GM10266 (cell line): ENCODE measurements at regions not wholly inside any gene's neighbourhood (a gene's known extent, or its start where the extent isn't known, plus 50 kb on each side); places are given as distances from the start of the nearest gene placed in this dataset.

Source experiments
- DNase-seq: peaks from one replicate; pipeline ENCODE4 v3.0.0; 2012; ENCODE audit errors: extremely low spot score
- CTCF ChIP-seq: IDR thresholded peaks from 2 replicates; pipeline ENCODE4 v1.5.1; 2012; ENCODE audit warnings: mild to moderate bottlenecking, low read depth; ENCODE audit not compliant: control insufficient read depth, insufficient read depth; ENCODE audit errors: missing control alignments

DNA sequence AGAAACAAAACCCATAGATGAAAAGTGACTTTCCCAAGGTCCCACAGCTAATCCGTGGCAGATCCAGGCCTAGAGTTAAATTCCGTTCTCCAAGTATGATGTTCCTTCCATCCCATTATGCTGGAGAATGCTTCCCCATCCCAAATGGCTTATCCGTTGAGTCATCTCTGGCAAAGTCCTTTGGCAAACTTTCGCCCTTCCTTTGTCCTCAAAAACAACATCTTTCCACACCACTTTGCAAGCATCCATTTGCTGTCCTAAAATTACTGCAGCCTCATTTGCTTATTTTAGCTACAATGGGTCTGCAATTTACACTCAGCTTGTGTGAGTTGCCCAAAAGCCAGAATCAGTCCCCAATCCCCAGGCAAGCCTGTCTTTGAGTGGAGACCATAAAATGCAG lies 304.0 kb upstream of the TLE3 start:
- no peak for DNase-seq
- no peak for TF ChIP-seq CTCF

DNA sequence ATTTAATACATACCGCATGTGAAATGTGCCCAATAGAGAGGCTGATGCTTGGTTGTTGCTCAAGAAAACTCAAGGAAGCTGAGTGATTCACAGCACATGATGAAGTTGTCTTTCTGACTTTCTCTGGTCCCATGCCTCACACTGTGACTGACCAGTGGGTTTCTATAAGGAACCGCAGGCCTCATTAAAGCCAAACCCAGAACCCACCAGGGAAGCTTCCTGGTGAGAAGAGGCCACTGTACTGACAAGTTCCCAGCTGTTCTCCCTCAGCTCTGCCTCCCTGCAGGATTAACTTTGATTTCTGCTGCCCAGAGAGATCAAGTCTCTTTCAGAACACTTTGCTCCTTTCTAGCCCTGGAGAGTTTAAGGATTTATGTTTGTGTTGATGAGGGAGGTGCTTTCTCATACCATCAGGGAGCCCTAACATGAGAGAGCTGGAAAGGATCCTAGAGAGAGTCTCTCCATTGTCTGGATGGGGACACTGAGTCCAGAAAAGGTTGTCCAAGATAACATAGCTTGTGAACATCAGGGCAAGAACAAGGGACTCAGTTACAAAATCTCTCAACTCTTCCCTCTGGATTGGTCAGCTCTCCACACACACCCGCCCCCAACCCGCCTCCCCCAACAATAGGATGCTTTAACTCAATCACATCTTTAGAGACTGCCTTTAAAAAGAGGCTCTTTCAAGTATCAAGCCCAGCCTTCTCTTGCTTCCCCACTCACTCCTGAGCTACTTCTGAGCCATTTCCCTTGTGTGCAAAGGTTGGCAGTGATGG lies 303.2 kb upstream of the TLE3 start:
- TF ChIP-seq CTCF, result no peak
- no peak for DNase-seq

- no peak for DNase-seq
- TF ChIP-seq CTCF, result no peak
Measured at GRCh38 chr15:70399204-70399603, 301.5 kb upstream of the TLE3 start.

- DNase-seq, result no peak
- no peak for TF ChIP-seq CTCF
Measured at GRCh38 chr15:70398694-70399093, 301.0 kb upstream of the TLE3 start.

DNA sequence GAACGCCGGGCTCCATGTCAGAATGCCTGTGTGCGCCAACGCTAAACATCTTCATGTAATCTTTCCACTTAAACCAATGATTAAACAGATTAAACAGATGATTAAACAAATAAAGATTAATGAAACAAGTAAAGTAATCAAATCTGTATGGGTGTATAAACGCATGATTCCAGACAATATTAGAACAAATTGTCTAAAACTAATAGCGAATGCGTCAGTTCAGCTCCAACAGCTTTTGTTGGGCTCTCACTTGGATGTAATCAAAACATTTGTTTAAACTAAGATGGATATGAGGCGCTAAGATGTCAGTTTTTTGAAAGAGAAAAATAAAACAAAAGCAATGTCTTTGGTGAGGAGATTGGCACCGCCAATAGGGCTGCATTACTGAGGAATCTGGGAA lies 299.1 kb upstream of the TLE3 start:
- no peak for DNase-seq
- no peak for TF ChIP-seq CTCF

DNA sequence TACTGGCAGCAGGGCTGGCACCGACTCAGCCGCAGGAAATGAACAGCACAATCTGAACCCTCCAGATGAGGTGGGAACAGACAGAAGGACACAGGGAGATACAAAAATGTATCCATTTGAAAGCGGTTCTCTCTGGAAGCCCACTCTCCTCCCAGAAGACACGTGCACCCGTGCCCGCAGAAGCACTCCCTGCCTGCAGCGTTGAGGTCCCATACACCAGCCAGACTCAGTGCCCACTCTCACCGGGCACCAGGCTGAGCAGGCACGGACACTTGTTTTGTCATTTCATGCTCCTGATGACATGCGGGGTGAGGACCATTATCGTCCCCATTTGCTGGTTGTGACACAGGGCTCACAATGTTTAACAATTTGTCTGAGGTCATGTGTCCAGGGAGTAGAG lies 297.4 kb upstream of the TLE3 start:
- no peak for TF ChIP-seq CTCF
- no peak for DNase-seq

DNA sequence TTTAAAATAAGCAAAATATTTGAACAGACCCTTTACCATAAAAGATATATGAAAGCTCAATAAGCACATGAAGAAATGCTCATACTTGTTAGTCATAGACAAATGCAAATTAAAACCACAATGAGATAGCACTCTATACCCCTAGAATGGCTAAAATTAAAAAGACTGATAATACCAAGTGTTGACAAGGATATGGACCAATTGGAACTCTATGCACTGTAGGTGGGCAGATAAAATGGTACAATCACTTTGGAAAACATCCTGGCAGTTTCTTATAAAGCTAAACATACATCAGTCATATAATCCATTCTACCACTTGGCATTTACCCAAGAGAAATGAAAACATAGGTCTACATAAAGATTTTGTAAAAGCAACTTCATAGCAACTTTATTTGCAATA lies 293.0 kb upstream of the TLE3 start:
- DNase-seq, result no peak
- no peak for TF ChIP-seq CTCF
